Glomerular visceral epithelial cell (primary cell): ENCODE measurements at regions not wholly inside any gene's neighbourhood (a gene's known extent, or its start where the extent isn't known, plus 50 kb on each side); places are given as distances from the start of the nearest gene placed in this dataset.
A peak's percentile ranks its signal among the peaks of the same experiment; 100 is the strongest.

ENCODE experiments used
- DNase-seq: peaks from one replicate; pipeline ENCODE4 v3.0.0-alpha.2; 2016; ENCODE audit errors: extremely low spot score

GRCh38 chr5:39605145-39605544 lies 180.4 kb upstream of the DAB2 start:
- DNase-seq, result no peak

GRCh38 chr5:39604491-39604890 lies 179.7 kb upstream of the DAB2 start:
- no peak for DNase-seq

- DNase-seq, result peak; percentile 12
Observed at GRCh38 chr5:39599721-39600431, 175.1 kb upstream of the DAB2 start.

GRCh38 chr5:39598661-39599248 lies 174.0 kb upstream of the DAB2 start:
- DNase-seq, result no peak

- no peak for DNase-seq
Observed at GRCh38 chr5:39588179-39588578, 163.4 kb upstream of the DAB2 start.

GRCh38 chr5:39587675-39588074 lies 162.9 kb upstream of the DAB2 start:
- DNase-seq, result no peak

- DNase-seq, result no peak
Observed at GRCh38 chr5:39586185-39586584, 161.4 kb upstream of the DAB2 start.

- peak; percentile 29 for DNase-seq
Observed at GRCh38 chr5:39584927-39585326, 160.1 kb upstream of the DAB2 start.

- DNase-seq, result no peak
Observed at GRCh38 chr5:39580702-39581453, 156.1 kb upstream of the DAB2 start.

GRCh38 chr5:39579750-39580149 lies 155.0 kb upstream of the DAB2 start:
- no peak for DNase-seq

- peak; percentile 22 for DNase-seq
Observed at GRCh38 chr5:39578887-39579497, 154.2 kb upstream of the DAB2 start.

GRCh38 chr5:39577529-39577928 lies 152.7 kb upstream of the DAB2 start:
- DNase-seq, result no peak

GRCh38 chr5:39570403-39571027 lies 145.7 kb upstream of the DAB2 start:
- DNase-seq, result peak; percentile 44

- no peak for DNase-seq
Observed at GRCh38 chr5:39569857-39570256, 145.1 kb upstream of the DAB2 start.

GRCh38 chr5:39566891-39567290 lies 142.1 kb upstream of the DAB2 start:
- DNase-seq, result no peak

- DNase-seq, result no peak
Observed at GRCh38 chr5:39566029-39566428, 141.2 kb upstream of the DAB2 start.

GRCh38 chr5:39561421-39561820 lies 136.6 kb upstream of the DAB2 start:
- DNase-seq, result no peak

GRCh38 chr5:39560726-39561125 lies 135.9 kb upstream of the DAB2 start:
- no peak for DNase-seq

- no peak for DNase-seq
Observed at GRCh38 chr5:39559923-39560322, 135.1 kb upstream of the DAB2 start.

- no peak for DNase-seq
Observed at GRCh38 chr5:39558541-39558940, 133.8 kb upstream of the DAB2 start.

- no peak for DNase-seq
Observed at GRCh38 chr5:39555788-39556187, 131.0 kb upstream of the DAB2 start.

GRCh38 chr5:39547553-39548154 lies 122.9 kb upstream of the DAB2 start:
- DNase-seq, result peak; percentile 73
